ENCODE measurements at regions not wholly inside any gene's neighbourhood (a gene's known extent, or its start where the extent isn't known, plus 50 kb on each side); places are given as distances from the start of the nearest gene placed in this dataset.
"Not testable (repeated sequence)": the region's sequence is repeated elsewhere in the genome, so short reads cannot be mapped to it uniquely, and the experiment has no call there.

GRCh38 chr13:48876289-48876688 is 99.4 kb upstream of the FNDC3A start:
- H3K27me3 ChIP-seq (replicated peaks; ENCODE audit: control insufficient read depth, insufficient read depth, low read length) = peaks cover 1% of the 10 kb centered on the region
- TF ChIP-seq CTCF (IDR thresholded peaks at IDR 0.05; ENCODE audit: insufficient read depth, low read length, poor library complexity, severe bottlenecking) = no peak
- H3K4me3 ChIP-seq (replicated peaks; ENCODE audit: low read depth, low read length) = no peak overlapping the region
- no peaks in the 10 kb centered on the region for H3K36me3 ChIP-seq (ENCODE audit: control insufficient read depth, insufficient read depth, low read length)
- no peak for DNase-seq (ENCODE audit: extremely low read depth, insufficient read length)

- H3K27me3 ChIP-seq (replicated peaks; ENCODE audit: control insufficient read depth, insufficient read depth, low read length) = no peaks in the 10 kb centered on the region; the same call in none of the 2 replicates
- no peak for TF ChIP-seq CTCF (IDR thresholded peaks at IDR 0.05; ENCODE audit: insufficient read depth, low read length, poor library complexity, severe bottlenecking)
- DNase-seq (ENCODE audit: extremely low read depth, insufficient read length) = no peak
- H3K36me3 ChIP-seq (ENCODE audit: control insufficient read depth, insufficient read depth, low read length) = no peaks in the 10 kb centered on the region
- H3K4me3 ChIP-seq (replicated peaks; ENCODE audit: low read depth, low read length) = no peak overlapping the region
These were observed 96.3 kb upstream of the FNDC3A start for GRCh38 chr13:48879432-48879831.

GRCh38 chr13:48879854-48880253 is 95.9 kb upstream of the FNDC3A start:
- no peak overlapping the region for H3K4me3 ChIP-seq (replicated peaks; ENCODE audit: low read depth, low read length)

GRCh38 chr13:48883786-48884185 is 91.9 kb upstream of the FNDC3A start:
- not testable (repeated sequence) for H3K36me3 ChIP-seq (ENCODE audit: control insufficient read depth, insufficient read depth, low read length); H3K4me3 ChIP-seq (replicated peaks; ENCODE audit: low read depth, low read length); DNase-seq (ENCODE audit: extremely low read depth, insufficient read length); H3K27me3 ChIP-seq (replicated peaks; ENCODE audit: control insufficient read depth, insufficient read depth, low read length)

More at GRCh38 chr13:48879854-48880253, 95.9 kb upstream of the FNDC3A start:
- DNase-seq (ENCODE audit: extremely low read depth, insufficient read length) = no peak
- TF ChIP-seq CTCF (IDR thresholded peaks at IDR 0.05; ENCODE audit: insufficient read depth, low read length, poor library complexity, severe bottlenecking) = no peak
- no peaks in the 10 kb centered on the region; the same call in none of the 2 replicates for H3K27me3 ChIP-seq (replicated peaks; ENCODE audit: control insufficient read depth, insufficient read depth, low read length)
- no peaks in the 10 kb centered on the region for H3K36me3 ChIP-seq (ENCODE audit: control insufficient read depth, insufficient read depth, low read length)

GRCh38 chr13:48885027-48885395 is 90.7 kb upstream of the FNDC3A start:
- H3K27me3 ChIP-seq (replicated peaks; ENCODE audit: control insufficient read depth, insufficient read depth, low read length) = no peaks in the 10 kb centered on the region
- H3K4me3 ChIP-seq (replicated peaks; ENCODE audit: low read depth, low read length) = no peak overlapping the region
- TF ChIP-seq CTCF (IDR thresholded peaks at IDR 0.05; ENCODE audit: insufficient read depth, low read length, poor library complexity, severe bottlenecking) = no peak
- no peaks in the 10 kb centered on the region for H3K36me3 ChIP-seq (ENCODE audit: control insufficient read depth, insufficient read depth, low read length)
- no peak for DNase-seq (ENCODE audit: extremely low read depth, insufficient read length)

- Histone ChIP-seq H3K4me3 (replicated peaks; ENCODE audit: low read depth, low read length) (no peak overlapping the region), H3K36me3 (ENCODE audit: control insufficient read depth, insufficient read depth, low read length) (no peaks in the 10 kb centered on the region; the same call in 1 of the 2 replicates), H3K27me3 (replicated peaks; ENCODE audit: control insufficient read depth, insufficient read depth, low read length) (no peaks in the 10 kb centered on the region)
- TF ChIP-seq CTCF (IDR thresholded peaks at IDR 0.05; ENCODE audit: insufficient read depth, low read length, poor library complexity, severe bottlenecking) = no peak
- no peak for DNase-seq (ENCODE audit: extremely low read depth, insufficient read length)
These were observed 87.1 kb upstream of the FNDC3A start for GRCh38 chr13:48888613-48889012.
